B cell (primary cell): ENCODE measurements at regions not wholly inside any gene's neighbourhood (a gene's known extent, or its start where the extent isn't known, plus 50 kb on each side); places are given as distances from the start of the nearest gene placed in this dataset.

ENCODE experiments used
- CTCF ChIP-seq: fragments of 200-600 bp; IDR thresholded peaks from one replicate; pipeline ENCODE4 v1.8.0; 2022; ENCODE audit warnings: antibody characterized with exemption, mild to moderate bottlenecking
- EZH2 ChIP-seq: IDR thresholded peaks from 2 replicates; pipeline ENCODE4 v1.6.1; 2012; ENCODE audit warnings: borderline replicate concordance, low read depth, mild to moderate bottlenecking, moderate library complexity, low read length; ENCODE audit not compliant: insufficient read depth, poor library complexity, severe bottlenecking

GRCh38 chr9:96085491-96086143, 210.1 kb downstream of the ERCC6L2 start:
- TF ChIP-seq CTCF (no peak), EZH2 (no peak)
